ENCODE measurements at regions not wholly inside any gene's neighbourhood (a gene's known extent, or its start where the extent isn't known, plus 50 kb on each side); places are given as distances from the start of the nearest gene placed in this dataset.

- no peaks in the 10 kb centered on the region for H3K9me3 ChIP-seq
- DNase-seq: no peak
- H3K27me3 ChIP-seq: no peaks in the 10 kb centered on the region
- no peaks in the 10 kb centered on the region for H3K4me1 ChIP-seq
- no peak for TF ChIP-seq CTCF (IDR thresholded peaks at IDR 0.05; ENCODE audit: low read depth, low read length)
- H3K4me3 ChIP-seq (ENCODE audit: low read depth, low read length): no peak overlapping the region
- no peaks in the 10 kb centered on the region for H3K36me3 ChIP-seq
Measured at GRCh38 chr6:77136086-77136485, 327.2 kb downstream of the HTR1B start.

GRCh38 chr6:77133031-77133430 is 330.3 kb downstream of the HTR1B start:
- Histone ChIP-seq H3K27me3 (no peaks in the 10 kb centered on the region), H3K9me3 (no peaks in the 10 kb centered on the region), H3K4me1 (no peaks in the 10 kb centered on the region), H3K36me3 (no peaks in the 10 kb centered on the region), H3K4me3 (ENCODE audit: low read depth, low read length) (no peak overlapping the region)
- DNase-seq: no peak
- no peak for TF ChIP-seq CTCF (IDR thresholded peaks at IDR 0.05; ENCODE audit: low read depth, low read length)

- H3K36me3 ChIP-seq: no peaks in the 10 kb centered on the region
- DNase-seq: no peak
- no peaks in the 10 kb centered on the region for H3K4me1 ChIP-seq
- TF ChIP-seq CTCF (IDR thresholded peaks at IDR 0.05; ENCODE audit: low read depth, low read length): no peak
- H3K27me3 ChIP-seq: no peaks in the 10 kb centered on the region
- no peaks in the 10 kb centered on the region for H3K9me3 ChIP-seq
- H3K4me3 ChIP-seq (ENCODE audit: low read depth, low read length): no peak overlapping the region
Measured at GRCh38 chr6:77131426-77131825, 331.9 kb downstream of the HTR1B start.

GRCh38 chr6:77124604-77125003 is 338.7 kb downstream of the HTR1B start:
- no peak for DNase-seq
- Histone ChIP-seq H3K36me3 (no peaks in the 10 kb centered on the region), H3K27me3 (no peaks in the 10 kb centered on the region), H3K4me3 (ENCODE audit: low read depth, low read length) (no peak overlapping the region), H3K4me1 (no peaks in the 10 kb centered on the region), H3K9me3 (no peaks in the 10 kb centered on the region)
- TF ChIP-seq CTCF (IDR thresholded peaks at IDR 0.05; ENCODE audit: low read depth, low read length): 0 out of 2 replicates have a peak, but pooled peaks have one; percentile 11

- H3K4me1 ChIP-seq: no peaks in the 10 kb centered on the region
- DNase-seq: no peak
- H3K27me3 ChIP-seq: no peaks in the 10 kb centered on the region
- H3K4me3 ChIP-seq (ENCODE audit: low read depth, low read length): no peak overlapping the region
- H3K9me3 ChIP-seq: no peaks in the 10 kb centered on the region
- TF ChIP-seq CTCF (IDR thresholded peaks at IDR 0.05; ENCODE audit: low read depth, low read length): no peak
- H3K36me3 ChIP-seq: no peaks in the 10 kb centered on the region
Measured at GRCh38 chr6:77123527-77123926, 339.8 kb downstream of the HTR1B start.

GRCh38 chr6:77106992-77107391 is 356.3 kb downstream of the HTR1B start:
- no peak for TF ChIP-seq CTCF (IDR thresholded peaks at IDR 0.05; ENCODE audit: low read depth, low read length)
- DNase-seq: no peak

More at GRCh38 chr6:77106992-77107391, 356.3 kb downstream of the HTR1B start:
- Histone ChIP-seq H3K4me1 (no peaks in the 10 kb centered on the region), H3K9me3 (no peaks in the 10 kb centered on the region), H3K27me3 (no peaks in the 10 kb centered on the region), H3K36me3 (no peaks in the 10 kb centered on the region), H3K4me3 (ENCODE audit: low read depth, low read length) (no peak overlapping the region)

All from BE2C (cell line).